ENCODE measurements at regions not wholly inside any gene's neighbourhood (a gene's known extent, or its start where the extent isn't known, plus 50 kb on each side); places are given as distances from the start of the nearest gene placed in this dataset.

- H3K27me3 ChIP-seq (ENCODE audit: control insufficient read depth in 1 of 2, insufficient read depth in 1 of 2, low read length in 2 of 2), result no peaks in the 10 kb centered on the region
- H3K27ac ChIP-seq (ENCODE audit: low read length, poor library complexity, severe bottlenecking), result no peak overlapping the region
- no peak overlapping the region for H2BK15ac ChIP-seq (ENCODE audit: low read depth, poor library complexity, severe bottlenecking)
- H2AK5ac ChIP-seq (ENCODE audit: low read length, severe bottlenecking), result no peak overlapping the region
- H3K23ac ChIP-seq (ENCODE audit: low read length in 2 of 2), result no peak overlapping the region
- H3K9me3 ChIP-seq (ENCODE audit: control insufficient read depth, low read length), result no peaks in the 10 kb centered on the region
- H2AFZ ChIP-seq (ENCODE audit: low read depth, low read length), result no peak overlapping the region
- H4K8ac ChIP-seq (ENCODE audit: low read length), result no peak overlapping the region
- H3K4me2 ChIP-seq (ENCODE audit: low read length, poor library complexity, severe bottlenecking), result no peak overlapping the region
- no peak overlapping the region for H3K14ac ChIP-seq (ENCODE audit: low read length in 2 of 2)
- H3K36me3 ChIP-seq (ENCODE audit: control insufficient read depth in 1 of 2, insufficient read depth in 2 of 2, low read depth in 1 of 2, low read length in 2 of 2), result no peaks in the 10 kb centered on the region
- H3K18ac ChIP-seq (ENCODE audit: low read depth in 1 of 2, low read length in 2 of 2), result no peak overlapping the region
- peaks cover 4% of the 10 kb centered on the region for H3K4me1 ChIP-seq (ENCODE audit: control insufficient read depth, insufficient read depth, low read depth, low read length)
- H3K79me1 ChIP-seq (replicated peaks; ENCODE audit: low read length, poor library complexity, severe bottlenecking), result no peaks in the 10 kb centered on the region
- H4K91ac ChIP-seq (ENCODE audit: low read length), result no peak overlapping the region
- H2BK12ac ChIP-seq (ENCODE audit: low read length in 2 of 2), result no peak overlapping the region
- DNase-seq, result no peak
- no peak overlapping the region for H2BK5ac ChIP-seq (ENCODE audit: low read depth, low read length, poor library complexity, severe bottlenecking)
- H3K4ac ChIP-seq (ENCODE audit: low read depth in 1 of 2, low read length in 2 of 2), result no peak overlapping the region
- no peak overlapping the region for H3K4me3 ChIP-seq (ENCODE audit: insufficient read depth in 1 of 2, low read depth in 1 of 2, low read length in 2 of 2)
- no peak overlapping the region for H3K9ac ChIP-seq (ENCODE audit: low read length)
- no peak overlapping the region for H2BK120ac ChIP-seq (ENCODE audit: low read depth, low read length)
Observed at GRCh38 chrY:7722566-7722965, 811.0 kb upstream of the AMELY start.

GRCh38 chrY:7720974-7721373 lies 809.4 kb upstream of the AMELY start:
- H3K36me3 ChIP-seq (ENCODE audit: control insufficient read depth in 1 of 2, insufficient read depth in 2 of 2, low read depth in 1 of 2, low read length in 2 of 2), result no peaks in the 10 kb centered on the region
- DNase-seq, result no peak
- WGBS, result 47% methylated on average over 1 of the region's 1 CpG
- H3K27me3 ChIP-seq (ENCODE audit: control insufficient read depth in 1 of 2, insufficient read depth in 1 of 2, low read length in 2 of 2), result no peaks in the 10 kb centered on the region
- no peak overlapping the region for H3K27ac ChIP-seq (ENCODE audit: low read length, poor library complexity, severe bottlenecking)
- no peak overlapping the region for H2BK15ac ChIP-seq (ENCODE audit: low read depth, poor library complexity, severe bottlenecking)
- H2BK120ac ChIP-seq (ENCODE audit: low read depth, low read length), result no peak overlapping the region
- H2BK12ac ChIP-seq (ENCODE audit: low read length in 2 of 2), result no peak overlapping the region
- no peak overlapping the region for H4K91ac ChIP-seq (ENCODE audit: low read length)
- H2BK5ac ChIP-seq (ENCODE audit: low read depth, low read length, poor library complexity, severe bottlenecking), result no peak overlapping the region
- no peak overlapping the region for H3K14ac ChIP-seq (ENCODE audit: low read length in 2 of 2)
- no peak overlapping the region for H3K18ac ChIP-seq (ENCODE audit: low read depth in 1 of 2, low read length in 2 of 2)
- H2AK5ac ChIP-seq (ENCODE audit: low read length, severe bottlenecking), result no peak overlapping the region
- no peak overlapping the region for H3K4ac ChIP-seq (ENCODE audit: low read depth in 1 of 2, low read length in 2 of 2)
- H3K4me2 ChIP-seq (ENCODE audit: low read length, poor library complexity, severe bottlenecking), result no peak overlapping the region
- H3K23ac ChIP-seq (ENCODE audit: low read length in 2 of 2), result no peak overlapping the region
- H3K9me3 ChIP-seq (ENCODE audit: control insufficient read depth, low read length), result no peaks in the 10 kb centered on the region
- no peak overlapping the region for H3K9ac ChIP-seq (ENCODE audit: low read length)
- H2AFZ ChIP-seq (ENCODE audit: low read depth, low read length), result no peak overlapping the region
- no peak overlapping the region for H4K8ac ChIP-seq (ENCODE audit: low read length)
- H3K4me3 ChIP-seq (ENCODE audit: insufficient read depth in 1 of 2, low read depth in 1 of 2, low read length in 2 of 2), result no peak overlapping the region
- no peaks in the 10 kb centered on the region for H3K79me1 ChIP-seq (replicated peaks; ENCODE audit: low read length, poor library complexity, severe bottlenecking)
- H3K4me1 ChIP-seq (ENCODE audit: control insufficient read depth, insufficient read depth, low read depth, low read length), result peaks cover 4% of the 10 kb centered on the region

DNA sequence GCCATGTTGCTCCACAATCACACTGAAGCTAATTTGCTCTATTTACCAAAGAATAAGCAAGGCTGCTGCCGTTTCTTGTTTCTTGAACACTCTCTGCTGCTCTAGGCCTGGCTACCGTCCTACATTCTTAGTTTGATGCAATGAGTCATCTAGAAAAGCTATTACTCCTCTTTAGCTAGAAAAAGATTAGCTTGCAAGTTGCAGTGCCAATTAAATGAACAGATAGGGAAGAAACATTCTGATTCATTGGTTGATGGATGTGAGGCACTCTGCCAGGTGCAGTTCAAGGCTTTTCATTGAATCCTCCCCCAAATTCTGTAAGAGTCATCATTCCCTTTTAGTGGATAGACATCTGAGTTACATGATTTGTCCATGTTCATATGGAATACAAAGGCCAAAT lies 807.7 kb upstream of the AMELY start:
- H2BK15ac ChIP-seq (ENCODE audit: low read depth, poor library complexity, severe bottlenecking), result no peak overlapping the region
- no peak overlapping the region for H2BK120ac ChIP-seq (ENCODE audit: low read depth, low read length)
- no peak overlapping the region for H2AK5ac ChIP-seq (ENCODE audit: low read length, severe bottlenecking)
- no peaks in the 10 kb centered on the region for H3K36me3 ChIP-seq (ENCODE audit: control insufficient read depth in 1 of 2, insufficient read depth in 2 of 2, low read depth in 1 of 2, low read length in 2 of 2)
- H2BK12ac ChIP-seq (ENCODE audit: low read length in 2 of 2), result no peak overlapping the region
- H3K4ac ChIP-seq (ENCODE audit: low read depth in 1 of 2, low read length in 2 of 2), result no peak overlapping the region
- H3K4me3 ChIP-seq (ENCODE audit: insufficient read depth in 1 of 2, low read depth in 1 of 2, low read length in 2 of 2), result no peak overlapping the region
- H4K8ac ChIP-seq (ENCODE audit: low read length), result no peak overlapping the region
- H3K14ac ChIP-seq (ENCODE audit: low read length in 2 of 2), result no peak overlapping the region
- no peak overlapping the region for H4K91ac ChIP-seq (ENCODE audit: low read length)
- no peak overlapping the region for H3K18ac ChIP-seq (ENCODE audit: low read depth in 1 of 2, low read length in 2 of 2)
- no peak overlapping the region for H3K9ac ChIP-seq (ENCODE audit: low read length)
- peaks cover 4% of the 10 kb centered on the region for H3K4me1 ChIP-seq (ENCODE audit: control insufficient read depth, insufficient read depth, low read depth, low read length)
- H3K9me3 ChIP-seq (ENCODE audit: control insufficient read depth, low read length), result no peaks in the 10 kb centered on the region
- no peak overlapping the region for H3K4me2 ChIP-seq (ENCODE audit: low read length, poor library complexity, severe bottlenecking)
- H3K27ac ChIP-seq (ENCODE audit: low read length, poor library complexity, severe bottlenecking), result no peak overlapping the region
- no peak overlapping the region for H3K23ac ChIP-seq (ENCODE audit: low read length in 2 of 2)
- H2AFZ ChIP-seq (ENCODE audit: low read depth, low read length), result no peak overlapping the region
- H3K79me1 ChIP-seq (replicated peaks; ENCODE audit: low read length, poor library complexity, severe bottlenecking), result no peaks in the 10 kb centered on the region
- H2BK5ac ChIP-seq (ENCODE audit: low read depth, low read length, poor library complexity, severe bottlenecking), result no peak overlapping the region
- H3K27me3 ChIP-seq (ENCODE audit: control insufficient read depth in 1 of 2, insufficient read depth in 1 of 2, low read length in 2 of 2), result no peaks in the 10 kb centered on the region
- DNase-seq, result peak; percentile 33
- WGBS, result 70% methylated on average over 2 of the region's 2 CpGs

DNA sequence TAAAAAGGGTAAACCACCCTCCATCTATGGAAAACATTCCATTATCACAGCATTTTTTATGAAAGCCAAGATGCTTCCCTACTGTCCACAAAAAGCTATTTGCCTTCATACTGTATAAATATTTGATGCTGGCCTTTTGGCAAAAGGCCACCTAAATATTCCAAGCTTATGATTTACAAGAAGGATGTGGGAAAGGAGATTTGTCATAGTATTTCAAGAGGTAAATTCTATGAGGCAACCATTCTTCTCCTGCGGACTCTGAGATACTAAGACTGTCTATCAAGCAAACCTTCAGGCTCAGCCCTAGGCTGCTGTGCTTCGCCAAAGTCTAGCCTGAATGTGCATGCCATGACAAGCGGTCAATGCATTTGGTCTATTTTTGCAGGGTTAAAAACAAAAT lies 807.1 kb upstream of the AMELY start:
- no peak overlapping the region for H3K4me2 ChIP-seq (ENCODE audit: low read length, poor library complexity, severe bottlenecking)

More for the DNA sequence above, 807.1 kb upstream of the AMELY start:
- no peak overlapping the region for H3K14ac ChIP-seq (ENCODE audit: low read length in 2 of 2)
- no peak overlapping the region for H3K4ac ChIP-seq (ENCODE audit: low read depth in 1 of 2, low read length in 2 of 2)
- no peak overlapping the region for H3K27ac ChIP-seq (ENCODE audit: low read length, poor library complexity, severe bottlenecking)
- no peak overlapping the region for H3K4me3 ChIP-seq (ENCODE audit: insufficient read depth in 1 of 2, low read depth in 1 of 2, low read length in 2 of 2)
- H3K79me1 ChIP-seq (replicated peaks; ENCODE audit: low read length, poor library complexity, severe bottlenecking), result no peaks in the 10 kb centered on the region
- no peaks in the 10 kb centered on the region for H3K36me3 ChIP-seq (ENCODE audit: control insufficient read depth in 1 of 2, insufficient read depth in 2 of 2, low read depth in 1 of 2, low read length in 2 of 2)
- H3K9me3 ChIP-seq (ENCODE audit: control insufficient read depth, low read length), result no peaks in the 10 kb centered on the region
- no peak overlapping the region for H3K9ac ChIP-seq (ENCODE audit: low read length)
- H2BK12ac ChIP-seq (ENCODE audit: low read length in 2 of 2), result no peak overlapping the region
- no peak overlapping the region for H4K91ac ChIP-seq (ENCODE audit: low read length)
- H2AK5ac ChIP-seq (ENCODE audit: low read length, severe bottlenecking), result no peak overlapping the region
- H2BK120ac ChIP-seq (ENCODE audit: low read depth, low read length), result no peak overlapping the region
- H3K27me3 ChIP-seq (ENCODE audit: control insufficient read depth in 1 of 2, insufficient read depth in 1 of 2, low read length in 2 of 2), result no peaks in the 10 kb centered on the region
- no peak for DNase-seq
- H2AFZ ChIP-seq (ENCODE audit: low read depth, low read length), result no peak overlapping the region
- peaks cover 4% of the 10 kb centered on the region for H3K4me1 ChIP-seq (ENCODE audit: control insufficient read depth, insufficient read depth, low read depth, low read length)
- H4K8ac ChIP-seq (ENCODE audit: low read length), result no peak overlapping the region
- H3K18ac ChIP-seq (ENCODE audit: low read depth in 1 of 2, low read length in 2 of 2), result no peak overlapping the region
- 98% methylated on average over 3 of the region's 3 CpGs for WGBS
- no peak overlapping the region for H2BK15ac ChIP-seq (ENCODE audit: low read depth, poor library complexity, severe bottlenecking)
- H3K23ac ChIP-seq (ENCODE audit: low read length in 2 of 2), result no peak overlapping the region
- no peak overlapping the region for H2BK5ac ChIP-seq (ENCODE audit: low read depth, low read length, poor library complexity, severe bottlenecking)
